G401.6 (cell line): ENCODE measurements at regions not wholly inside any gene's neighbourhood (a gene's known extent, or its start where the extent isn't known, plus 50 kb on each side); places are given as distances from the start of the nearest gene placed in this dataset.

ENCODE experiments used
- FAIRE-seq: peaks from 2 replicates; lab custom pipeline; 2012; peaks lifted over from hg19 to GRCh38; lab: Jason Lieb, UNC

DNA sequence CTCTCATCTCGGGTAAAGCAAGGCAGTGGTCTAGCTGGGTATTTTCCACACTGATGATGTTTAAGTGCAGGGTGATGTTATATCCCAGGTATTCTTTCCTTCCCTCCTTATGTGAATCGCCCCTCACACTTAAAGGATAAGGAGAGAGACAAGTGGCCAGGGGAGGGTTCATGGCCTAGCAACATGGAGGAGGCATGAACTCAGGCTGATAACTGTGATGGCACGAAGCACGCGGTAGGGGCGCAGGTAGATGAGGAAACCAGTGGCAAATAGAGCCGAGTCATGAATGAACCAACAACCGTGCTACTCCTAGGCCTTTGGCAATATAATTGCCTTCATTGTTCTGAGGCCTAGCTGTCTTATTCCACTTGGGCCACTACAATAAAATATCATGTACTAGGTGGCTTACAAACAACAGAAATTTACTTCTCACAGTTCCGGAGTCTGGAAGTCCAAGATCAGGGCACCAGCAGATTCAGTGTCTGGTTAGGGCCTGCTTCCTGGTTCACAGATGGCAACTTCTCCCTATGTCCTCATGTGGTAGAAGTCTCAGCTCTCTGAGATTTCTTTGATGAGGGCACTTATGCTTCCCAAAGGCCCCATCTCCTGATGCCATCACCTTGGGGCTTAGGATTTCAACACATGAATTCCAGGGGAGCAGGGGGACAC is 56.0 kb upstream of the PIK3CG start:
- no peak for FAIRE-seq

DNA sequence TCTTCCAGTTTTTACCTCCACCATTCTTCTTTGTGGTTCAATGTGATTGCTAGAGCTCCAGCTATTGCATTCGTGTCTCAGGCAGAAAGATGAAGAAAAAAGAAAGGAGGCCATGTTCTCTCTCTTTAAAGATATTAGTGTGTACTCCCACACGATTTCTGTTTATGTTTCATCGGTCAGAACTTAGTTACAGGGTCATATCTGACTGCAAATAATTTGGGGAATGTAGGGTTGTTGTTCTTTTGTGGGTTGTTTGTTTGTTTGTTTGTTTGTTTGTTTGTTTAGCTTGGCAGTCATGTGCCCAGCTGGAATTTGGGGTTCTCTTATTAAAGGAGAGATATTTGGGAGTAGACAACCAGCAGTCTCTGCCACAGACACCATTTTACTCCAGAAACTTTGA is 53.6 kb upstream of the PIK3CG start:
- FAIRE-seq = no peak

- FAIRE-seq = no peak
These were observed 52.9 kb upstream of the PIK3CG start for GRCh38 chr7:106812027-106812643.

GRCh38 chr7:106813705-106814305 is 51.3 kb upstream of the PIK3CG start:
- FAIRE-seq = no peak

- no peak for FAIRE-seq
These were observed 50.2 kb upstream of the PIK3CG start for GRCh38 chr7:106814887-106815286.
